Keratinocyte (primary cell): ENCODE measurements at regions not wholly inside any gene's neighbourhood (a gene's known extent, or its start where the extent isn't known, plus 50 kb on each side); places are given as distances from the start of the nearest gene placed in this dataset.

Experiments used
- CTCF ChIP-seq, 3 experiments: IDR thresholded peaks in 1 of 3; conservative IDR thresholded peaks in 1 of 3; optimal IDR thresholded peaks in 1 of 3; 2 replicates in 2 of 3; 3 replicates in 1 of 3; pipeline versions ENCODE3 to v1.5.1; 2011; ENCODE audit warnings: low read length in 3 of 3, mild to moderate bottlenecking in 3 of 3, moderate library complexity in 2 of 3, control low read depth in 1 of 3, inconsistent platforms in 1 of 3; ENCODE audit not compliant: insufficient read depth in 2 of 3; ENCODE audit errors: extremely low read depth in 1 of 3
- EZH2 ChIP-seq: IDR thresholded peaks from one replicate; pipeline ENCODE4 v1.6.1; 2012; ENCODE audit warnings: inconsistent platforms, mild to moderate bottlenecking, low read length, moderate library complexity

DNA sequence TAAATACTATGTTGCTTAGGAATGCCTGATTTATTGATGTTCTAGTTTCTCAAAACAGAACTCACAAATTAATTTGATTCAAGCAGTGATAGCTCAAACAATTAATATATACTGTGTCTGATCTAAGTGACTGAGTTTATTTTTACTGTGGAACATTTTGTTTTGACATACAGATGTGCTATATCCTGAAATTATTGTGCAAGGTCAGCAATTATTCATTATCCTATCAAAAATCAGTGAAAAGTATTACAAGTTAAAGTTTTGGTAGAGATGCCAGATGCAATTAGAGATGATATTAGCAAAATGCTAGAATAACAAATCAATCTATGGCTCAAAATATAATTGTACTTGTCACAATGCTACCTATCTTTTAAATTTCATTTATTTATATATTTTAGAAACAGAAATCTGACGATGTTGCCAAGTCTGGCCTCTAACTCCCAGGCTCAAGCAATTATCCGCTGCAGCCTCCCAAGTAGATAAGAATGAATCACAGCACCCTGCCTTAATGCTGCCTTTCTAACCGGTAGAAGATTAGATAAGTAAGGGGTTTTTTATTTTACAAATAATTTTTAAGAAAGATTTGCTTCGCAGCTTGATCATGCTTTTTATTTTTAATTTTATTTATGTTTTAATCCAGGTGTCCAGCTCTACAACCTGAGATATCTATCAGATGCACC, 825.5 kb upstream of the NDST4 start:
- TF ChIP-seq CTCF (optimal IDR thresholded peaks at IDR 0.05 in 1 of 3, IDR thresholded peaks at IDR 0.05 in 1 of 3, conservative IDR thresholded peaks at IDR 0.05 in 1 of 3; ENCODE audit: extremely low read depth in 1 of 3, insufficient read depth in 2 of 3, low read length in 3 of 3) (no peak), EZH2 (no peak)
